Endothelial cell (in vitro differentiated cells): ENCODE measurements at regions not wholly inside any gene's neighbourhood (a gene's known extent, or its start where the extent isn't known, plus 50 kb on each side); places are given as distances from the start of the nearest gene placed in this dataset.
"Not testable (repeated sequence)": the region's sequence is repeated elsewhere in the genome, so short reads cannot be mapped to it uniquely, and the experiment has no call there.

Experiments used
- DNase-seq: peaks from one replicate; pipeline ENCODE4 v3.0.0; 2021; ENCODE audit warnings: low spot score
- H3K27ac Mint-ChIP-seq: one replicate; pipeline ENCODE4 v1.8.0; 2021; ENCODE audit warnings: mixed read lengths, inconsistent platforms; ENCODE audit not compliant: unreplicated experiment
- H3K27me3 Mint-ChIP-seq: one replicate; pipeline ENCODE4 v1.8.0; 2021; ENCODE audit warnings: mild to moderate bottlenecking, moderate library complexity, mixed read lengths, inconsistent platforms; ENCODE audit not compliant: unreplicated experiment
- H3K36me3 Mint-ChIP-seq: one replicate; pipeline ENCODE4 v1.8.0; 2021; ENCODE audit warnings: mild to moderate bottlenecking, low read depth, mixed read lengths, inconsistent platforms; ENCODE audit not compliant: unreplicated experiment
- H3K4me1 Mint-ChIP-seq: one replicate; pipeline ENCODE4 v1.8.0; 2021; ENCODE audit warnings: mild to moderate bottlenecking, mixed read lengths, inconsistent platforms; ENCODE audit not compliant: unreplicated experiment
- H3K4me3 Mint-ChIP-seq: one replicate; pipeline ENCODE4 v1.8.0; 2021; ENCODE audit warnings: mild to moderate bottlenecking, mixed read lengths, inconsistent platforms; ENCODE audit not compliant: unreplicated experiment
- H3K9me3 Mint-ChIP-seq: one replicate; pipeline ENCODE4 v1.8.0; 2021; ENCODE audit warnings: mixed read lengths, inconsistent platforms; ENCODE audit not compliant: unreplicated experiment
- TF ChIP-seq, protein P1 (sequence below): fragments of 200-600 bp; sonication (generic); IDR thresholded peaks from one replicate; pipeline ENCODE4 v1.5.0; 2021; ENCODE audit warnings: antibody characterized with exemption; ENCODE audit not compliant: unreplicated experiment

DNA sequence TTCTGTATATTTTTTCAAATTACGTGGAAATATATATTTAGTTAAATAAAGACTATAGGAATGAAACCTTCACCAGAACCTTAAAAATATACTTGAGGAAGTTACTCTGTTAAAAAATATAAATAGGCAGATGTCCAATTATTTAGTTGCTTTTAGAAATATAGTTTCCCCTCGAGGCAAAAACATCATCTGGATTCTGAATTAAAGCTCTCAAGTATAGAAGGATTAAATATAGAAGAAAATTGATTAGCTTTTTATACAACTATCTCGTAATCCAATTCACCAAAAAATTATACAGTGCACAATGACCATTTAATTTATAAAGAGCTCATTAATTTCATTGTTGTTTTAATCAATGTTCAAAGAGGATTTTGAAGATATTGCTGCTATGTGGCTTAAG lies 601.4 kb downstream of the GABRG2 start:
- Mint-ChIP-seq H3K36me3 (no peaks in the 10 kb centered on the region), H3K9me3 (no peaks in the 10 kb centered on the region), H3K27ac (no peak overlapping the region), H3K27me3 (no peaks in the 10 kb centered on the region), H3K4me3 (no peak overlapping the region), H3K4me1 (no peaks in the 10 kb centered on the region)
- TF ChIP-seq, protein P1, sequence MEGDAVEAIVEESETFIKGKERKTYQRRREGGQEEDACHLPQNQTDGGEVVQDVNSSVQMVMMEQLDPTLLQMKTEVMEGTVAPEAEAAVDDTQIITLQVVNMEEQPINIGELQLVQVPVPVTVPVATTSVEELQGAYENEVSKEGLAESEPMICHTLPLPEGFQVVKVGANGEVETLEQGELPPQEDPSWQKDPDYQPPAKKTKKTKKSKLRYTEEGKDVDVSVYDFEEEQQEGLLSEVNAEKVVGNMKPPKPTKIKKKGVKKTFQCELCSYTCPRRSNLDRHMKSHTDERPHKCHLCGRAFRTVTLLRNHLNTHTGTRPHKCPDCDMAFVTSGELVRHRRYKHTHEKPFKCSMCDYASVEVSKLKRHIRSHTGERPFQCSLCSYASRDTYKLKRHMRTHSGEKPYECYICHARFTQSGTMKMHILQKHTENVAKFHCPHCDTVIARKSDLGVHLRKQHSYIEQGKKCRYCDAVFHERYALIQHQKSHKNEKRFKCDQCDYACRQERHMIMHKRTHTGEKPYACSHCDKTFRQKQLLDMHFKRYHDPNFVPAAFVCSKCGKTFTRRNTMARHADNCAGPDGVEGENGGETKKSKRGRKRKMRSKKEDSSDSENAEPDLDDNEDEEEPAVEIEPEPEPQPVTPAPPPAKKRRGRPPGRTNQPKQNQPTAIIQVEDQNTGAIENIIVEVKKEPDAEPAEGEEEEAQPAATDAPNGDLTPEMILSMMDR, result no peak
- no peak for DNase-seq

DNA sequence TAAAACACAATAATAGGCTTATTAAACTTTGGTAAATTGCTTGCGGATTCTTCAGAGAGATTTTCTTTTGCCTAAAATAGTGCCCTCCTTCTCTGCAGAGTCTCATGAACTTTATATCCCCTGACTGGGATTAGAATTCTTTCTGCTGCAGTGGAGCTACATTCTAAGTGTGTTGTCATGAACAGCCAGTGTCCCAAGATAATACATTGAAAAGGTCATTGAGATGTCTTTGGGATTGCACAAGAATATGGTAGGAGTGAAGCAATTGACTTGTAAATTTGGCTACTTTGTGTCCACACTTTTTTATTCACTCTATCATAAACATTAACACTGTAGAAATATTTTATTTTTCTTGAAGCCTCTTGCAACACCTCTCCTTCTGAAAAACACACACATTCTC lies 604.5 kb downstream of the GABRG2 start:
- no peak overlapping the region for H3K4me3 Mint-ChIP-seq
- H3K4me1 Mint-ChIP-seq, result no peaks in the 10 kb centered on the region
- H3K27me3 Mint-ChIP-seq, result no peaks in the 10 kb centered on the region
- no peak overlapping the region for H3K27ac Mint-ChIP-seq
- no peaks in the 10 kb centered on the region for H3K36me3 Mint-ChIP-seq
- TF ChIP-seq, protein P1, result no peak
- no peak for DNase-seq
- no peaks in the 10 kb centered on the region for H3K9me3 Mint-ChIP-seq

DNA sequence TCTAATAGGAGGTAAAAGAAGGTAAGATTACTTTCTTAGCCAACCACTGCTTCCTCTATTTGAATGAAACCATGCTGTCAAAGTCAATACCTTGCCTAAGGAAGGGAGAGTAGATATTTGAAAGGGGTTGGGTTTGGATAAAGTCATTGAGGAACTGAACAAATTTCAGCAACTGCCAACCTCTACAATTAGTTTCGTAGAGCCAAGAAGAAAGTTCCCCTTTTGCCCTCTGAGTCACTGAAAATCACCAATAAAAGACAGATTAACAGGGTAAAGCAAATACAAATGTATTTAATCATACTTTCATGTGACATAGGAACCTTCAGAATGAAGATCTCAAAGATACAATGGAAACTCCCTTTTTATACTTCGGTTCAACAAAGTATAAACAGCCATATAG lies 615.7 kb downstream of the GABRG2 start:
- Mint-ChIP-seq H3K4me1 (no peaks in the 10 kb centered on the region), H3K27ac (no peak overlapping the region), H3K9me3 (no peaks in the 10 kb centered on the region), H3K27me3 (no peaks in the 10 kb centered on the region), H3K36me3 (no peaks in the 10 kb centered on the region), H3K4me3 (no peak overlapping the region)
- TF ChIP-seq, protein P1, result no peak
- DNase-seq, result no peak

DNA sequence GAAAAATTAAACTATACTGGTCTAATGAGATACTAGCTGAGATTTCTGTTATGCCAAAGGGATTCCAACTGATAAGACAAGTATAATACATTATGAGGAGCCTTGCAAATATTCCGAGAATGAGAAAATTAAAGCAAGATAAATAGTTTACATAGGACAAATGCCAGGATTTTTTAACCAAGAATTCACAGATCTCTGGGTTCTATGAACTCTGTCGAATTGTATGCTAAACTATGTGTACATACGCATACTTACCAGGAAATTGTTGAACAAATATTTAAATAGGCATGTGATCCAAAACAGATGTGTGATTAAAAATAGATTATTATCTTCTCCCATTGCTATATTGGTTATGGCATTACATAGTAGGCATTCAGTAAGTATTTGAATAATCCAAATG lies 616.6 kb downstream of the GABRG2 start:
- Mint-ChIP-seq H3K4me1 (no peaks in the 10 kb centered on the region), H3K27me3 (no peaks in the 10 kb centered on the region), H3K27ac (no peak overlapping the region), H3K36me3 (no peaks in the 10 kb centered on the region), H3K9me3 (no peaks in the 10 kb centered on the region), H3K4me3 (no peak overlapping the region)
- TF ChIP-seq, protein P1, result no peak
- DNase-seq, result no peak

DNA sequence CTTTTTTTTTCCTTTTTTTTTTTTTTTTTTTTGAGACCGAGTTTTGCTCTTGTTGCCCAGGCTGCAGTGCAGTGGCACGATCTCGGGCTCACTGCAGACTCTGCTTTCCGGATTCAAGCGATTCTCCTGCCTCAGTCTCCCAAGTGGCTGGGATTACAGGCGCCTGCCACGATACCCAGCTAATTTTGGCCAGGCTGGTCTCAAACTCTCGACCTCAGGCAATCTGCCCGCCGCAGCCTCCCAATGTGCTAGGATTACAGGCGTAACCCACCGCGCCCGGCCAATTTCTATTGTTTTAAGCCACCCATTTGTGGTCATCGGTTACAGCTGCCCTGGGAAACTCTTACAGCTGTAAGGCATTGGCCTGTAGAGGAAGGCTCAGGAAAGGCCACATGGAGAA lies 617.7 kb downstream of the GABRG2 start:
- Mint-ChIP-seq H3K9me3 (no peaks in the 10 kb centered on the region), H3K4me3 (no peak overlapping the region), H3K4me1 (no peaks in the 10 kb centered on the region), H3K27me3 (no peaks in the 10 kb centered on the region), H3K27ac (no peak overlapping the region), H3K36me3 (no peaks in the 10 kb centered on the region)
- no peak for DNase-seq
- TF ChIP-seq, protein P1, result no peak

DNA sequence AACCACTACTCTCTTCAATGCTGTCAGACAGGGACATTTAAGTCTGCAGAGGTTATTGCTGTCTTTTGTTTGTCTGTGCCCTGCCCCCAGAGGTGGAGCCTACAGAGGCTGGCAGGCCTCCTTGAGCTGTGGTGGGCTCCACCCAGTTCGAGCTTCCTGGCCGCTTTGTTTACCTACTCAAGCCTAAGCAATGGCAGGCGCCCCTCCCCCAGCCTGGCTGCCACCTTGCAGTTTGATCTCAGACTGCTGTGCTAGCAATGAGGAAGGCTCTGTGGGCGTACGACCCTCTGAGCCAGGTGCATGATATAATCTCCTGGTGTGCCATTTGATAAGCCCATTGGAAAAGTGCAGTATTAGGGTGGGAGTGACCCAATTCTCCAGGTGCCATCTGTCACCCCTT lies 628.7 kb downstream of the GABRG2 start:
- DNase-seq, H3K36me3 Mint-ChIP-seq, H3K27me3 Mint-ChIP-seq, H3K4me3 Mint-ChIP-seq, H3K9me3 Mint-ChIP-seq, H3K27ac Mint-ChIP-seq, H3K4me1 Mint-ChIP-seq: not testable (repeated sequence)
